ENCODE measurements at regions not wholly inside any gene's neighbourhood (a gene's known extent, or its start where the extent isn't known, plus 50 kb on each side); places are given as distances from the start of the nearest gene placed in this dataset.

- DNase-seq = no peak
These were observed 100.8 kb upstream of the WASF3 start for GRCh38 chr13:26456650-26457049.

GRCh38 chr13:26457212-26457611 is 100.3 kb upstream of the WASF3 start:
- no peak for DNase-seq

DNA sequence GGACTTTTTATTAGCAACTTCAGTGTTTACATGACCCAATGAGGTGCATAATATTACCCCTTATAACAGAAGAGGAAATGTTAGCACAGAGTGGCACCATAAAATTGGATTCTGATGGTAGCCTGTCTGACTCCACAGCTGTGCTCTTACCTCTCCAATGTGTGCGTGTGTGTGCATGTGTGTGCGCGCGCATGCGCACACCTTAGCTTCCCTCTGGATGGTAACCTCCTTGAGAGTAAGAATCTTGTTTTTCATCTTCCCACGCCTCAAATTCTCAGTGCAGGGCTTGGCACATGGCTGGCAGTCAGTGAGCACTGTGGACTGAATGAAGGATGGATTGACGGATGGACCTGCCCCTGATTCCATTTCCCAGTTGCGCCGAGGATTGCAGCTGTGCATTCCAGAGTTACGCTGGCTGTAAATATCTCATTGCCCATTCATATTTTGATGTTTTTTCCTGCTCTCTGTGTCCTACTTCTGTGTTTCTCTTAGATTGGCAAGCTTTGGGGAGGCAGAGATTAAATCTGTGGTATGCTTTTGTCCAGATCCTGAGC is 99.2 kb upstream of the WASF3 start:
- no peak for DNase-seq

- DNase-seq = no peak
These were observed 98.0 kb upstream of the WASF3 start for GRCh38 chr13:26459276-26460131.

DNA sequence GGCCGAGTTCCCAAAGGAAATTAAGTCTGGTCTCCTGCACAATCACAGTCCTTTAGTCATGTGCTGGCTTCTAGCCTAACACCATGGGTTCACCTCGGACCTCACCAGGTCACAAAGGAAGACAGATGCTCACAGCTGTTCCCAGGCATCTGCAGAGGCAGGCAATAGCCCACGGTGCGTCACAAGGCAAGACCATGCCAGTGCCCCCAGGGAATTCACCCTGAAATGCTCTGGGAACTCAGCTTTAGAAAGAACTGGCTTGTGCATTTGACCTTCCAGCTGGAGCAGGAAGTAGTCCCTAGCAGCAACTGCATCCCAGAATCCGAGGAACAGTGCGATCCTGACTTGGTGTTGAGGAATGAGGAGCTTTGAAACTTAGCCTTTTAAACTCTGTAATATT is 96.8 kb upstream of the WASF3 start:
- DNase-seq = no peak

- no peak for DNase-seq
These were observed 94.2 kb upstream of the WASF3 start for GRCh38 chr13:26463296-26463695.

DNA sequence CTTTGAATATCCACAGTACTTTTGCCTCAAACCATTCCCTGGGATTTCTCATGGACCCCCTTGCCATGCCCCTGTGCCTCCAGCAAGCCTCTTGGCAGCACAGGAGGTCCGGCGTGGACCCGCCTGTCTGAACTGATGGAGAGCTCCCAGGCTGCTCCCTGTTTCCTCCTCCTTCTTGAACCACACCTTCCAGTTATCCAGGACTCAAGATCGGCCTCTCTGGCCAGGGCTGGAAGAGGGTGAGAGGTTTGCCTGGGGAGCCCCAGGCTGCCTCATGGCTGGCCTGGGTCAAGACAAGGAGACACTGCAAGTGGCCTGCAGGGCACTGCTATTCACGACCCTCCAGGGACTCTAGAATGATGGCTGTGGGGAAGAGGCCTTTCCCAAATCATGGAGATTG is 93.6 kb upstream of the WASF3 start:
- no peak for DNase-seq

DNA sequence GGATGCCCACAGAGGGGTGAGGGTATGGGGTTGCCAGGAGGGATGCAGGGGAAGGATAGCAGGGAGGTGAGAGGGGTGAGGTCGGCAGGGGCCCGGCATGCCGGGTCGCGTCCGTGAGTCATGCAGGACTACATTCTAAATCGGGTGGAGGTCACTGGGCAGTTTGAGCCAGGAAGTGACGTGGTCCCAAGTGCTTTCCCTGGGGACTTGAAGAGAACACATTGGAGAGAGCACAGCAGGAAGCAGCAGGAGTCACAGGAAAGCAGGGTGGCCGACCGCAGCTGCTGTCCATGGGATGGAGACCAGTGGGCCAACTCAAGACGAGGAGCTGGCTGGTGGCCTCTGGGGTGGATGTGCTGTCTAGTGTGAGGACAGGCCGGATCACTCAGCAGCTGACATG is 92.0 kb upstream of the WASF3 start:
- DNase-seq = no peak

DNA sequence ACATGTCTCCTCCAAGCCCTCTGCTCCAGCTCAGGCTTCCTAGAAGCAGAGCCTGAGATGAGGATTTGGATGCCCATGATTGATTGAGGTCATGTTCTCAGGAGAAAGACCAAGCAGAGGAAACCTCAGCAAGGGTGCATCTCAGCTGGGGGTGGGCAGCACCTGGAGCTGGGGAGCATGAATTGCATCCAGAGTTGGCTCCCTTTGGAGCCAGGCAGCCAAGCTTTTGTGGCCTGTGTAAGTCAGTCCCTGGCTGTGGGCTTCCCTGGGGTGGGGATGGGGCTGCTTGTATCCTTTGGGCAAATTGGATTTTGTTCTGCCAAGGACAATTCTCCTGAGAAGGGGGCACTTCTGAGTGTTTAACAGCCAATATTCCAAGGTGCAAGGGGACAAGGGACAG is 91.5 kb upstream of the WASF3 start:
- no peak for DNase-seq

DNA sequence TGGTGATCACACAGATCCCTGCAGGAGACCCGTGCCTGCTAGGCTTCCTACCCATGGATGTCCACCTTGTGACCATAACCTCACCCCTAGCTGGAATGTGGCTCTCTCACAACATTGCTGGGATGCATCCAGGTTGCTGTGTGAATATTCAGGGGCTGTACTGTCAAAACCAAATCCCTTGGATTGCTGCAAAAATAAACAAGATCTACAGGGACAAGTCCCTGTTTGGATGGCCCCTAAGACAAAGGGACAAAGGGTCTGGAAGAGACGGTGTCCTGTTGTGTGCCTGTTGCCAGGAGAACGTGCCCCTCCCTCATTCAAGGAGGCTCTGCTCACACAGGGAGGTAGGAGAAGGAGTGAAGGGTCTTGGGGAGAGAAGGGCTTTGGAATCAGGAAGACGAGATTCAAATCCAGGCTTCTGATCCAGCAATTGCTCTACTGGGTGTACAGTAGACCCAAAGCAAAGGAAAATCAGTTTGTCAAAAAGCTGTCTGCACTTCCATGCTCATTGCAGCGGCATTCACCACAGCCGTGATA is 89.2 kb upstream of the WASF3 start:
- DNase-seq = no peak

DNA sequence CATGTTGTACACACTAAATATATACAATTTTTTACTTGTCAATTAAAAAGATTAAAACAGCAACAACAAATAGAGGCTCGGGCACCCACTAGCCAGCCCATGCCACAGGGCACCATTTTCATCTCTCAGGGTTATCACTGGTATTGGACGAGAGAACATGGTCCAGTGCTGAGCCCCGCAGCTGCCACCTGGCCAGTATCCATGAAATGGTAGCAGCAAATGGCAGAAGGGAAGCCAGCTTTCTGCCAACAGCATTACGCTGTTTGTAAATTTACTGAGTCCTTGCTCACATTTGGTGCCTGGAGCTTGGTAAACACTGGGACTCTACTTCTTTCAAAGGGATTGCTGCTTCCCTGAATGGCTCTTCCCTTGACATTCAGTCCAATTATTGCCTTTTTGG is 87.9 kb upstream of the WASF3 start:
- DNase-seq = no peak

DNA sequence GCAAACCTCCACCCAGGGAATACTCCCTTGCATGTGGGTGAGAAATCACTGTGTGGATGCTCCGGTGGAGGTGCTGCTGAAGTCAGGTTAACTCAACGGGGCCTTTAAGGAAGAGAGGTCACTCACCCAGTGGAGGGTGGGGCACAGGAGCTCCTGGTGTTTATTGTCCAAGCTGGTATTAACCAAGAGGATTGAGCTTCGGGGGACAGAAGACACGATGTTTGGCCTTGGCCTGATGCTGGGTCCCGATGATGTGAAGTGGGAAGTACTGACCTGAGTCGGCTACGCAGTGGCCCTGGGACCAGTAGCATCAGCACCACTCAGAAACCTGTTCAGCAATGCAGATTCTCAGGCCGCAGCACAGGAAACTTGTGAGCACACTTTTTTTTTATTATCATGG is 85.7 kb upstream of the WASF3 start:
- no peak for DNase-seq

DNA sequence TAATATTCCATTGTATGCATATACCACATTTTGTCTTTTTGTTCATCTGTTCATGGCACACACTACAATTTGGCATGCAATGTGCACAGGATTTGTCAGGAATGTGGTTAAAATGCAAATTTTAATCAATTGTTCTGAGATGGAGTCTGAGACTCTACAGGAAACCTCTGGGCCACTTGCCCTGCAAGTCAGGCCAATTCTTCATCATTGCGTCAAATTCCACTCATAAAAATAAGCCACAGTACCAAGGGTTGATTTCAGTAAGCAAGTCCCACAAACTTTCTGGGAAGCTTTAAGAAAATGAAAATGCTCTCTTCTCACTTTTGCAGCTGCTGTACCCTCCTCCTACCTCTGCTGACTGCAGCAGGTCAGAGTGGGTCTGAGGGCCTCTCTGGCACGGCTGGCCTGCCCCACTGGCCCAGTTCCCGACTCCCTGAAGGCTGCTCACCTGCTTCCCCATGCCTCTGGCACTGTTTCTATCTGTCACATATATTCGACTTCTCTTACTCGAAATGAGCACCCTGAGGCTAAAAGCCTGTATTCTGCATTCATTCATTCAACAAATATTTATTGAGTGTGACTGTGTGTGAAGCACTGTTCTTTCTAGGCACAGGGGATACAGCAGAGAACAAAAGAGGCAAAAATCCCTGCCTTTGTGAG is 83.8 kb upstream of the WASF3 start:
- DNase-seq = no peak

- DNase-seq = no peak
These were observed 83.2 kb upstream of the WASF3 start for GRCh38 chr13:26474286-26474685.

- no peak for DNase-seq
These were observed 82.0 kb upstream of the WASF3 start for GRCh38 chr13:26475176-26476110.

DNA sequence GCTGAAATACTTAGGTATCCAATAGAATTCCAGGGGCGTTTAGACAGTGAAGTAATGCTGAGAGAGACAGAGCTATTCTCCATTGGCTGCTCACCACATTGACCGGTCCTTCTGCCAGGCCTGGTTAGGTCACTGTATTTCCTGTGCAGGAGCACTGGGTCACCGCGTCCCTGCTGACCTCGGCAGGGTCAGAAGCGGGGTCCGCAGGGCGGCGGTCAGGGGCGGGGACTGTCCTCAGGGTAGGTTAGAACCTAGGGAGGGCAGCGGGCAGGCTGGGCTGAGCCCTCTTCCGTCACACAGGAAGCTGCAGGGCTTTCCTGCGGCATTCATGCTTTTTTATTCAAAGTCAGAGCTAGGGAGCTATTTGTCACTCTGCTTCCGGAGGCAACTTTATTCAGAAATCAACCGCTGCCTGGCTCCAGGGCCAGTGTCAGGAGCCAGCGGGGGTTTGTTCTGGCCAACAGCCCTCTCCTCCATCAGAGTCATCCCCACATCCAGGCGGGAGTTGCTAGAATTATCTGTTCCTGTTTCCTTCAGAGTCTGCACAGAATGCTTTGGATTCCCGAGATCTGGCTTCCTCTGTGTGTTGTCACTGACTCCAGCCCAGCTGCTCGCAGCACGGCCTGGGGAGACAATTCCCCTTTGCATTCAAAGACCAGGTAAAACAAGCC is 81.2 kb upstream of the WASF3 start:
- DNase-seq = no peak

DNA sequence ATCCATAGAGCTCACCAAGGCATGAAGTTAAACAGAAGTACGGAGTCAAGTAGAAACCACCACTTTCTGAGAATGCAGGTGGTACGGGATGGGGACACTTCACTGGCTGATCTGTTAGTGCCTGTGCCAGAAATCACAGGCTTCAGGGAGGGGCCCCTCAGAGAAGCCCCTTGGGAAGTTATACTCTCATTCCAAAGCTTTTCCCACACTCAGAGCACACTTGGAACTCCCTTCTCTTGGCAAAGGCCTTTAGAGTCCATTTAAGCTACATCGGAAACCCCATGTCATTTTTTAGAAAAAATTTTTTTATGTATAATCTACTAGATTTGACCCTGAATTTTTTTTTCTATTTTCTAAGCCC is 80.7 kb upstream of the WASF3 start:
- no peak for DNase-seq

DNA sequence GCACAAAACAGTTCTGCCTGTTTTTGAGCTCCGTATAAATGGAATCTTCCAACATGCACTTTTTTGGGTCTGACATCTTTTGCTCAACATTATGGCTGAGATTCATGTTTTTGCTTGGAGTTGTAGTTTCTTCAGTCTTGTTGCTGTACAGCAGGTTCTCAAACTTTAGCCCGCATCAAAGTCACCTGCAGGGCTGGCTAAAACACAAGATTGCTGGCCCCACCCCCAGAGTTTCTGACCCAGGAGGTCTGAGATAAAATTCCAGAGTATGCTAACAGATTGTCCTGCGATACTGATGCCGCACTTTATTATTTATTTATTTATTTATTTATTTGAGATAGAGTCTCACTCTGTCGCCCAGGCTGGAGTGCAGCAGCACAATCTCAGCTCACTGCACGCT is 79.8 kb upstream of the WASF3 start:
- no peak for DNase-seq

DNA sequence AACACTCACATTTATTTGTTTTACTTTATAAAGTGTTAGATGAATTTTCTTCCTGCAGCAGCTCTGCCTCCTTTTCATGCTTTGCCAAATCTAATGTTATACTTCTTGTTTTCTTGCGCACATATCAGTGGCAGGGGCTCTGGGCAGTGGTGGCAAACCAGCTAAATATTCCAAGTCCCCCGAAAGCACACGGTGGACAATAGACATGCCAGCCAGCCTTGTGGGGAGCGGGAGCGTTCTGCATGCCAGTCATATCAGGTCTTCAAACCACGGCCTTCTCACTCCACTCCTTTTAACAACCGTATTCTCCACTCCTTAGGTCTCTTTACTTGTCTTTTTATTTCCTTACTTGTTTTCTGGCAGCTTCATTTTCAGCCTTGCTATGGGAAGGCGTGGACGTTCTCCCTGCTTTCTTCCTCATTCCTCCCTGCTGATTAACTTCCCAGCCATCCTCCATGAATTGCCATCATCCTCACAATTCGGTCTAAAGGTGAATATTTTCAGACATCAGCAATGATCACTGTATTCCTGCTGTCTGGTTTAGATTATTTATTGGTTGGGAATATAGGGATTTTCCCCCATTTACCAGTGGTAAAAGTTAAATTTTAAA is 77.1 kb upstream of the WASF3 start:
- no peak for DNase-seq

DNA sequence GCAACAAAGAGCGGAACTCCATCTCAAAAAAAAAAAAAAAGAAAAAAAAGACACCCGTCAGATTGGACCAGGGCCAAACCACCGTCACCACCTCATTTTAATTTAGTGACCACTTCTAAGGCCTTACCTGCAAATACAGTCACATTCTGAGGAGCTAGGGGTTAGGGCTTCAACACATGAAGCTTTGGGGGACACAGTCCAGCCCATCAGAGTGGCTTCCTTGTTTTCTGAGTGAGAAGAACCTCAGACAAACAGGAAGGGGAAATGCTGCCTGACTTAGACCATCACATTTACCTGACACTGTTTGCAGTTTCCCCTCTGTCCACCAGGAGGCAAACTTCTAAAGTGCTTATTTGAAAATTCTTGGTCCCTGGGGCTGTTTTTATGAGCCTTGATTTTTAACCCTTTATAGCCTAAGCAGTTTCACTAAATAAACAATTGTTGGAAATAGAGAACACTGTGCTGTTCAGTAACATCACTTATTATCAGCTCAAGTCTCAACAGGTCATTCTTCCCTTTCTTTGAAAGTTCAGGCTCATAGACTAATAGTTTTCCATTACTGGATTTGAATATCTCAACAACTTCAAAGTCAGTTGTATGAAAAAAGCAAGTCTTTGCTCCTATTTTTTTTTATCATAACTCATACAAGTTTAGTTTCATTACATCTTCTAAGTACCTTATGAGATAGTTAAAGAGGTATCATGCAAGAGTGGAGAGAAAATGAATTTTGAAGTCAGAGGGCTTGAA is 74.9 kb upstream of the WASF3 start:
- DNase-seq = peak; percentile 78

DNA sequence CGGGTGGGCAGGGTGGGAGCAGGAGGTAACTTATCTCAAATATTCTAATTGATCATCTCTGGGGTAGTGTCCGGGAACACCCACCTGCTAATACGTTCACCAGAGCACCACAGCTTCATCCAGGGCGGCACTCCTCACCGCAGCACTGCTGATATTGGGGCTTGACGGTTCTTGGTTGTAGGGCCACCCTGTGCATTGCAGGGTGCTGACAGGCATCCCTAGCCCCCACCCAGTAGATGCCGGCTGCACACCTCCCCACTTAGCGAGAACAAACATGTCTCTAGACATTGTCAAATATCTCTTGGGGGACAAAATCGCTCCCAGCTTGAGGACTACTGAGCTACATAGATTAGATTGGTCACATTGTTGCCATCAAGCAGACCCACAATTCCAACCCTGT is 73.9 kb upstream of the WASF3 start:
- no peak for DNase-seq

Measured in activated effector memory CD4-positive, alpha-beta T cell treated with anti-CD3 and anti-CD28 coated beads, Interleukin-2, amount 50 U/mL, for 16 hours (primary cell).